SK-N-SH (cell line): ENCODE measurements at regions not wholly inside any gene's neighbourhood (a gene's known extent, or its start where the extent isn't known, plus 50 kb on each side); places are given as distances from the start of the nearest gene placed in this dataset.

Experiments
- CTCF ChIA-PET: fragments of 300-600, 350-600 bp; formaldehyde crosslinking; extraction: SDS; loops from one replicate; lab custom pipeline; 2021; lab: Yijun Ruan, JAX
- POLR2A ChIA-PET: fragments of 350-600 bp; sonication (Branson Sonifier 250); formaldehyde crosslinking; extraction: SDS; loops from one replicate; lab custom pipeline; 2020; ENCODE audit warnings: antibody characterized with exemption, inconsistent platforms; lab: Yijun Ruan, JAX
- DNase-seq: peaks from one replicate; pipeline ENCODE4 v3.0.0; 2012
- H2AFZ ChIP-seq: fragments of 200-600 bp; sonication (generic); 2 replicates; pipeline ENCODE4 v1.8.1; 2016; ENCODE audit warnings: antibody characterized with exemption, mild to moderate bottlenecking, low read depth
- H3F3A ChIP-seq: fragments of 200-600 bp; sonication (generic); replicated peaks from 2 replicates; pipeline ENCODE3; 2016; ENCODE audit warnings: antibody characterized with exemption, mild to moderate bottlenecking; ENCODE audit not compliant: insufficient read depth
- H3K27ac ChIP-seq, 2 experiments: fragments of 200-500 bp in 1 of 2; fragments of 200-600 bp in 1 of 2; sonication (Bioruptor generic) in 1 of 2; sonication (generic), shearing (Covaris generic) in 1 of 2; 2 replicates each; pipeline versions ENCODE4 v1.5.1 to v1.6.1; 2014 to 2016; ENCODE audit warnings: low read depth in 2 of 2, inconsistent platforms in 1 of 2, low read length in 1 of 2, mild to moderate bottlenecking in 1 of 2, mixed read lengths in 1 of 2
- H3K27me3 ChIP-seq: fragments of 200-600 bp; sonication (generic), shearing (Covaris generic); 2 replicates; pipeline ENCODE4 v1.6.1; 2016; ENCODE audit warnings: mixed run types; ENCODE audit not compliant: insufficient read depth
- H3K36me3 ChIP-seq, 2 experiments: fragments of 200-500 bp in 1 of 2; fragments of 200-600 bp in 1 of 2; sonication (Bioruptor generic) in 1 of 2; sonication (generic) in 1 of 2; replicated peaks in 1 of 2; 2 replicates each; pipeline versions ENCODE3 to v1.5.1; 2014 to 2016; ENCODE audit warnings: low read length in 1 of 2, mild to moderate bottlenecking in 1 of 2; ENCODE audit not compliant: insufficient read depth in 2 of 2, control insufficient read depth in 1 of 2
- H3K4me1 ChIP-seq, 2 experiments: fragments of 200-500 bp in 1 of 2; fragments of 200-600 bp in 1 of 2; sonication (Bioruptor generic) in 1 of 2; sonication (generic), shearing (Covaris generic) in 1 of 2; 2 replicates each; pipeline versions ENCODE4 v1.5.1 to v1.6.1; 2014 to 2016; ENCODE audit warnings: low read depth in 1 of 2, low read length in 1 of 2, mixed run types in 1 of 2; ENCODE audit not compliant: insufficient read depth in 2 of 2, control insufficient read depth in 1 of 2
- H3K4me2 ChIP-seq: fragments of 200-600 bp; sonication (generic), shearing (Covaris generic); 2 replicates; pipeline ENCODE4 v1.6.1; 2017; ENCODE audit warnings: mixed run types
- H3K4me3 ChIP-seq, 2 experiments: fragments of 200-500 bp in 1 of 2; fragments of 200-600 bp in 1 of 2; sonication (Bioruptor generic) in 1 of 2; sonication (generic), shearing (Covaris generic) in 1 of 2; 2 replicates each; pipeline versions ENCODE4 v1.5.1 to v1.8.1; 2014 to 2016; ENCODE audit warnings: low read depth in 2 of 2, inconsistent platforms in 1 of 2, low read length in 1 of 2, mild to moderate bottlenecking in 1 of 2, mixed read lengths in 1 of 2, moderate library complexity in 1 of 2
- H3K79me2 ChIP-seq: fragments of 200-600 bp; sonication (generic); 2 replicates; pipeline ENCODE4 v1.8.1; 2017; ENCODE audit warnings: mild to moderate bottlenecking; ENCODE audit not compliant: insufficient read depth
- H3K9ac ChIP-seq: fragments of 200-600 bp; sonication (generic); 2 replicates; pipeline ENCODE4 v1.6.1; 2017; ENCODE audit warnings: mixed run types
- H3K9me2 ChIP-seq: fragments of 200-600 bp; sonication (generic); 2 replicates; pipeline ENCODE4 v1.6.1; 2017; ENCODE audit warnings: mixed run types
- H3K9me3 ChIP-seq: fragments of 200-600 bp; sonication (generic); 2 replicates; pipeline ENCODE4 v1.6.1; 2017; ENCODE audit warnings: mixed run types, mild to moderate bottlenecking, moderate library complexity
- H4K20me1 ChIP-seq: fragments of 200-600 bp; sonication (generic); 2 replicates; pipeline ENCODE4 v1.6.1; 2017; ENCODE audit warnings: mild to moderate bottlenecking, mixed run types; ENCODE audit not compliant: insufficient read depth
- CHD2 ChIP-seq: fragments of 150-350 bp; IDR thresholded peaks from 2 replicates; pipeline ENCODE4 v1.6.1; 2018; ENCODE audit warnings: low read length; ENCODE audit not compliant: partially characterized antibody
- ELF1 ChIP-seq: IDR thresholded peaks from 2 replicates; pipeline ENCODE4 v1.4.0; 2012
- EP300 ChIP-seq, 2 experiments: IDR thresholded peaks; 2 replicates each; pipeline versions ENCODE4 v1.4.0 to v1.6.1; 2012; ENCODE audit warnings: borderline replicate concordance in 1 of 2, low read depth in 1 of 2, low read length in 1 of 2
- FOSL2 ChIP-seq: IDR thresholded peaks from 2 replicates; pipeline ENCODE4 v1.4.0; 2012; ENCODE audit warnings: low read depth, mild to moderate bottlenecking, moderate library complexity, borderline replicate concordance
- FOXJ3 ChIP-seq: sonication (generic); formaldehyde crosslinking; IDR thresholded peaks from 2 replicates; pipeline ENCODE4 v1.5.1; 2020; ENCODE audit warnings: mild to moderate bottlenecking, missing genetic modification reagents
- GATA2 ChIP-seq: sonication (generic); formaldehyde crosslinking; IDR thresholded peaks from 2 replicates; pipeline ENCODE4 v1.5.0; 2020; ENCODE audit warnings: mild to moderate bottlenecking, missing genetic modification reagents
- JUND ChIP-seq: IDR thresholded peaks from 2 replicates; pipeline ENCODE4 v1.4.0; 2012
- MEF2A ChIP-seq: IDR thresholded peaks from 2 replicates; pipeline ENCODE4 v1.4.0; 2012; ENCODE audit warnings: low read depth, borderline replicate concordance
- MXI1 ChIP-seq: IDR thresholded peaks from 2 replicates; pipeline ENCODE4 v1.6.1; 2012; ENCODE audit warnings: mild to moderate bottlenecking, low read depth, low read length, improper control_type of control experiment
- NRF1 ChIP-seq: IDR thresholded peaks from 2 replicates; pipeline ENCODE4 v1.6.1; 2012; ENCODE audit warnings: low read depth, mild to moderate bottlenecking, low read length
- RFX5 ChIP-seq: IDR thresholded peaks from 2 replicates; pipeline ENCODE4 v1.6.1; 2012; ENCODE audit warnings: mild to moderate bottlenecking, improper control_type of control experiment, low read length
- RXRA ChIP-seq: IDR thresholded peaks from 2 replicates; pipeline ENCODE4 v1.4.0; 2012; ENCODE audit warnings: low read depth, mild to moderate bottlenecking, borderline replicate concordance
- SMC3 ChIP-seq: IDR thresholded peaks from 2 replicates; pipeline ENCODE4 v1.6.1; 2012; ENCODE audit warnings: low read depth, low read length, improper control_type of control experiment
- YY1 ChIP-seq: IDR thresholded peaks from 2 replicates; pipeline ENCODE4 v1.4.0; 2012; ENCODE audit warnings: low read depth, mild to moderate bottlenecking
- WGBS: methylation state at CpG from one replicate; pipeline ENCODE4 v1.1.6; 2017; ENCODE audit warnings: low lambda C conversion rate; 5-methylcytosine and 5-hydroxymethylcytosine counted together
- TF ChIP-seq, protein P1 (sequence below): fragments of 150-350 bp; IDR thresholded peaks from 2 replicates; pipeline ENCODE4 v1.6.1; 2017; ENCODE audit warnings: antibody characterized with exemption, low read length, low read depth, borderline replicate concordance
- TF ChIP-seq, protein P2 (sequence below): IDR thresholded peaks from 2 replicates; pipeline ENCODE4; 2012
- TF ChIP-seq, protein P3 (sequence below): IDR thresholded peaks from 2 replicates; pipeline ENCODE4 v1.4.0; 2012; ENCODE audit warnings: low read depth, borderline replicate concordance
- TF ChIP-seq, protein P4 (sequence below): IDR thresholded peaks from 2 replicates; pipeline ENCODE4 v1.4.0; 2012; ENCODE audit warnings: low read depth, borderline replicate concordance

DNA sequence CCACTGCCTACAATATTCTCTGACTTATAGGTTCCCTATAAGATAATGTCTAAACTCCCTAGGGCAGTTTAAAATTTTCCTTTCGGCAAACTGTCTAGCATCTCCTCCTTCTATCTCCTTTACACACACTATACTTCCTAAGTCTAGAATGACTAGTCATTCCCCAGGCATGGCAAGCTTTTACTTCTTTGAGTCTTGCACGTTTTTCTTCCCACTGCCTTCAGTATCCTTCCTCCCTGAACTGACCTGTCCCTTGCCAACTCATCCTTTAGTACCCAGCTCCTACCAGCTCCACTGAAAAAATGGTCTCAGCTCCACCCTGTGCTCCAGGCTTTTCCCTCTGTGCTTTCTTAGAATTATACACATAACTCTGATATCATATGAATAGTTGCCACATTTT lies 93.8 kb upstream of the KBTBD8 start:
- no peaks in the 10 kb centered on the region for H3K79me2 ChIP-seq
- no peak overlapping the region for H3K4me3 ChIP-seq
- H3K9ac ChIP-seq = no peak overlapping the region
- no peaks in the 10 kb centered on the region for H3K36me3 ChIP-seq
- no peaks in the 10 kb centered on the region for H3K27me3 ChIP-seq
- no peaks in the 10 kb centered on the region for H3K9me3 ChIP-seq
- no peak overlapping the region for H3K27ac ChIP-seq
- 10% methylated on average over 2 of the region's 2 CpGs for WGBS
- no peaks in the 10 kb centered on the region for H3K4me1 ChIP-seq
- no peak for DNase-seq
- ChIA-PET POLR2A (no interaction called here), CTCF (interaction anchor here (0.7 to 2.0 kb wide), 3 partner anchors 35 to 205 kb away, joined by 3 to 8 read pairs (median 3); no protein-coding TSS in a partner anchor)
- no peaks in the 10 kb centered on the region for H3F3A ChIP-seq
- no peaks in the 10 kb centered on the region for H3K9me2 ChIP-seq
- no peaks in the 10 kb centered on the region for H4K20me1 ChIP-seq
- H2AFZ ChIP-seq = no peak overlapping the region
- no peak overlapping the region for H3K4me2 ChIP-seq
- no peak for TF ChIP-seq GATA2 (CRISPR knock-in tag)
- no peak for TF ChIP-seq FOSL2
- no peak for TF ChIP-seq JUND
- TF ChIP-seq CHD2 = no peak
- no peak for TF ChIP-seq RXRA
- TF ChIP-seq EP300 (IDR thresholded peaks at IDR 0.05; ENCODE audit: borderline replicate concordance in 1 of 2, low read depth in 1 of 2, low read length in 1 of 2) = no peak
- TF ChIP-seq SMC3 = no peak
- no peak for TF ChIP-seq MEF2A
- TF ChIP-seq ELF1 = no peak
- TF ChIP-seq, protein P1, sequence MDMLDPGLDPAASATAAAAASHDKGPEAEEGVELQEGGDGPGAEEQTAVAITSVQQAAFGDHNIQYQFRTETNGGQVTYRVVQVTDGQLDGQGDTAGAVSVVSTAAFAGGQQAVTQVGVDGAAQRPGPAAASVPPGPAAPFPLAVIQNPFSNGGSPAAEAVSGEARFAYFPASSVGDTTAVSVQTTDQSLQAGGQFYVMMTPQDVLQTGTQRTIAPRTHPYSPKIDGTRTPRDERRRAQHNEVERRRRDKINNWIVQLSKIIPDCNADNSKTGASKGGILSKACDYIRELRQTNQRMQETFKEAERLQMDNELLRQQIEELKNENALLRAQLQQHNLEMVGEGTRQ = no peak
- TF ChIP-seq FOXJ3 (CRISPR knock-in tag) = no peak
- TF ChIP-seq, protein P2, sequence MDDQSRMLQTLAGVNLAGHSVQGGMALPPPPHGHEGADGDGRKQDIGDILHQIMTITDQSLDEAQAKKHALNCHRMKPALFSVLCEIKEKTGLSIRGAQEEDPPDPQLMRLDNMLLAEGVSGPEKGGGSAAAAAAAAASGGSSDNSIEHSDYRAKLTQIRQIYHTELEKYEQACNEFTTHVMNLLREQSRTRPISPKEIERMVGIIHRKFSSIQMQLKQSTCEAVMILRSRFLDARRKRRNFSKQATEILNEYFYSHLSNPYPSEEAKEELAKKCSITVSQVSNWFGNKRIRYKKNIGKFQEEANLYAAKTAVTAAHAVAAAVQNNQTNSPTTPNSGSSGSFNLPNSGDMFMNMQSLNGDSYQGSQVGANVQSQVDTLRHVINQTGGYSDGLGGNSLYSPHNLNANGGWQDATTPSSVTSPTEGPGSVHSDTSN = no peak
- TF ChIP-seq NRF1 = no peak
- TF ChIP-seq, protein P3, sequence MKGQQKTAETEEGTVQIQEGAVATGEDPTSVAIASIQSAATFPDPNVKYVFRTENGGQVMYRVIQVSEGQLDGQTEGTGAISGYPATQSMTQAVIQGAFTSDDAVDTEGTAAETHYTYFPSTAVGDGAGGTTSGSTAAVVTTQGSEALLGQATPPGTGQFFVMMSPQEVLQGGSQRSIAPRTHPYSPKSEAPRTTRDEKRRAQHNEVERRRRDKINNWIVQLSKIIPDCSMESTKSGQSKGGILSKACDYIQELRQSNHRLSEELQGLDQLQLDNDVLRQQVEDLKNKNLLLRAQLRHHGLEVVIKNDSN = no peak
- TF ChIP-seq, protein P4, sequence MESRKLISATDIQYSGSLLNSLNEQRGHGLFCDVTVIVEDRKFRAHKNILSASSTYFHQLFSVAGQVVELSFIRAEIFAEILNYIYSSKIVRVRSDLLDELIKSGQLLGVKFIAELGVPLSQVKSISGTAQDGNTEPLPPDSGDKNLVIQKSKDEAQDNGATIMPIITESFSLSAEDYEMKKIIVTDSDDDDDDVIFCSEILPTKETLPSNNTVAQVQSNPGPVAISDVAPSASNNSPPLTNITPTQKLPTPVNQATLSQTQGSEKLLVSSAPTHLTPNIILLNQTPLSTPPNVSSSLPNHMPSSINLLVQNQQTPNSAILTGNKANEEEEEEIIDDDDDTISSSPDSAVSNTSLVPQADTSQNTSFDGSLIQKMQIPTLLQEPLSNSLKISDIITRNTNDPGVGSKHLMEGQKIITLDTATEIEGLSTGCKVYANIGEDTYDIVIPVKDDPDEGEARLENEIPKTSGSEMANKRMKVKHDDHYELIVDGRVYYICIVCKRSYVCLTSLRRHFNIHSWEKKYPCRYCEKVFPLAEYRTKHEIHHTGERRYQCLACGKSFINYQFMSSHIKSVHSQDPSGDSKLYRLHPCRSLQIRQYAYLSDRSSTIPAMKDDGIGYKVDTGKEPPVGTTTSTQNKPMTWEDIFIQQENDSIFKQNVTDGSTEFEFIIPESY = no peak
- no peak for TF ChIP-seq YY1
- no peak for TF ChIP-seq MXI1
- TF ChIP-seq RFX5 = no peak
